Upper lobe of left lung (tissue), 6 donors: ENCODE measurements at regions not wholly inside any gene's neighbourhood (a gene's known extent, or its start where the extent isn't known, plus 50 kb on each side); places are given as distances from the start of the nearest gene placed in this dataset.
"Not testable (repeated sequence)": the region's sequence is repeated elsewhere in the genome, so short reads cannot be mapped to it uniquely, and the experiment has no call there.

ENCODE experiments used
- ATAC-seq, 2 donors: fragments of 200-7000 bp; cut with Tn5 transposase; one replicate each; pipeline ENCODE4 v1.9.1; 2022; ENCODE audit warnings: mild to moderate bottlenecking in 2 of 2, moderate library complexity in 2 of 2; ENCODE audit not compliant: low FRiP score in 2 of 2
- DNase-seq, 2 donors: peaks; one replicate each; pipeline ENCODE4 v3.0.0-alpha.2; 2019 to 2020
- H3K27ac ChIP-seq, 4 donors: fragments of 200-600 bp; sonication (generic); one replicate each; pipeline ENCODE4 v1.5.1; 2016 to 2019
- H3K27me3 ChIP-seq, 4 donors: fragments of 200-600 bp; sonication (generic); one replicate each; pipeline ENCODE4 v1.5.1; 2017 to 2019
- H3K36me3 ChIP-seq, 4 donors: fragments of 200-600 bp; sonication (generic); one replicate each; pipeline ENCODE4 v1.5.1; 2016 to 2019
- H3K4me1 ChIP-seq, 4 donors: fragments of 200-600 bp; sonication (generic); one replicate each; pipeline ENCODE4 v1.5.1; 2018 to 2019
- H3K4me3 ChIP-seq, 4 donors: fragments of 200-600 bp; sonication (generic); one replicate each; pipeline ENCODE4 v1.5.1; 2017 to 2019; ENCODE audit warnings: mild to moderate bottlenecking in 2 of 4, moderate library complexity in 1 of 4
- H3K9me3 ChIP-seq, 4 donors: fragments of 200-600 bp; sonication (generic); one replicate each; pipeline ENCODE4 v1.5.1; 2018 to 2019
- EP300 ChIP-seq, 4 donors: sonication (generic); formaldehyde crosslinking; IDR thresholded peaks; one replicate each; pipeline ENCODE4 v1.5.1; 2017; ENCODE audit warnings: antibody characterized with exemption in 4 of 4, control low read depth in 2 of 4
- POLR2A ChIP-seq, 4 donors: fragments of 450-650 bp; IDR thresholded peaks; one replicate each; pipeline ENCODE4 v1.5.1; 2016 to 2017; ENCODE audit warnings: antibody characterized with exemption in 4 of 4, mild to moderate bottlenecking in 2 of 4
- POLR2AphosphoS5 ChIP-seq, 2 donors: sonication (generic); formaldehyde crosslinking; IDR thresholded peaks; one replicate each; pipeline ENCODE4 v1.5.1; 2017; ENCODE audit warnings: antibody characterized with exemption in 2 of 2
- WGBS, 2 donors: methylation state at CpG; one replicate each; pipeline ENCODE4 v1.1.5; 2017 to 2018; 5-methylcytosine and 5-hydroxymethylcytosine counted together
- TF ChIP-seq, protein P1 (sequence below), 6 experiments: fragments of 450-650 bp in 4 of 6; fragments of 200-600 bp in 2 of 6; sonication (generic) in 2 of 6; IDR thresholded peaks; one replicate each; pipeline ENCODE4 v1.5.1; 2016 to 2019; ENCODE audit warnings: antibody characterized with exemption in 6 of 6
- donor health status: DM: no; HTN: no; CAD: no; lungs with moderate emphysema.
- donor health status: DM: no; HTN: yes; CAD: no; lungs with severe emphysema.

DNA sequence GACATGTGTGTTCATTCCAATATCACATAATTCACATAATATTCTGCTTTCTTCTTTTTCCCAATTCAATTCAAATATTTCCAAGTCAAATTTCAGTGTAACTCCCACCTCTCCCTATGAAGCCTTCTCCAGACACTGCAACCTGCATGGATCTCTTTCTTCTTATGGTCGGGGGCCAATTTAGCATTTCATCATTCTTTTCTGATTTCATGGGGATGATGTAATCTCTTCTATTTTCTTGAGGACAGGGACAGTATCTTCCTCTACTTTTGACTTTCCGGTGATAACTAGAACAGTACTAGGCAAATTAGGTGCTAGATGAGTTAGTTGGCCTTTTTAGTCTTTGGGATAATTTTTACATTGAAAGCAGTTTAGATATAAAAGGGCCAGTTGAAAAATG lies 92.7 kb downstream of the CARTPT start:
- 93 to 96% methylated on average over 2 of the region's 2 CpGs for whole genome bisulfite sequencing, 2 donors
- DNase-seq (no peak), ATAC-seq (no peak)
- H3K4me3 ChIP-seq = no peak overlapping the region
- H3K9me3 ChIP-seq = no peaks in the 10 kb centered on the region
- no peak overlapping the region for H3K27ac ChIP-seq
- H3K4me1 ChIP-seq = no peaks in the 10 kb centered on the region
- H3K36me3 ChIP-seq = no peaks in the 10 kb centered on the region
- TF ChIP-seq POLR2A (IDR thresholded peaks at IDR 0.05) (no peak), EP300 (IDR thresholded peaks at IDR 0.05) (no peak), POLR2AphosphoS5 (IDR thresholded peaks at IDR 0.05) (no peak)
- TF ChIP-seq, protein P1, sequence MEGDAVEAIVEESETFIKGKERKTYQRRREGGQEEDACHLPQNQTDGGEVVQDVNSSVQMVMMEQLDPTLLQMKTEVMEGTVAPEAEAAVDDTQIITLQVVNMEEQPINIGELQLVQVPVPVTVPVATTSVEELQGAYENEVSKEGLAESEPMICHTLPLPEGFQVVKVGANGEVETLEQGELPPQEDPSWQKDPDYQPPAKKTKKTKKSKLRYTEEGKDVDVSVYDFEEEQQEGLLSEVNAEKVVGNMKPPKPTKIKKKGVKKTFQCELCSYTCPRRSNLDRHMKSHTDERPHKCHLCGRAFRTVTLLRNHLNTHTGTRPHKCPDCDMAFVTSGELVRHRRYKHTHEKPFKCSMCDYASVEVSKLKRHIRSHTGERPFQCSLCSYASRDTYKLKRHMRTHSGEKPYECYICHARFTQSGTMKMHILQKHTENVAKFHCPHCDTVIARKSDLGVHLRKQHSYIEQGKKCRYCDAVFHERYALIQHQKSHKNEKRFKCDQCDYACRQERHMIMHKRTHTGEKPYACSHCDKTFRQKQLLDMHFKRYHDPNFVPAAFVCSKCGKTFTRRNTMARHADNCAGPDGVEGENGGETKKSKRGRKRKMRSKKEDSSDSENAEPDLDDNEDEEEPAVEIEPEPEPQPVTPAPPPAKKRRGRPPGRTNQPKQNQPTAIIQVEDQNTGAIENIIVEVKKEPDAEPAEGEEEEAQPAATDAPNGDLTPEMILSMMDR (IDR thresholded peaks at IDR 0.05) = no peak
- H3K27me3 ChIP-seq = no peaks in the 10 kb centered on the region

DNA sequence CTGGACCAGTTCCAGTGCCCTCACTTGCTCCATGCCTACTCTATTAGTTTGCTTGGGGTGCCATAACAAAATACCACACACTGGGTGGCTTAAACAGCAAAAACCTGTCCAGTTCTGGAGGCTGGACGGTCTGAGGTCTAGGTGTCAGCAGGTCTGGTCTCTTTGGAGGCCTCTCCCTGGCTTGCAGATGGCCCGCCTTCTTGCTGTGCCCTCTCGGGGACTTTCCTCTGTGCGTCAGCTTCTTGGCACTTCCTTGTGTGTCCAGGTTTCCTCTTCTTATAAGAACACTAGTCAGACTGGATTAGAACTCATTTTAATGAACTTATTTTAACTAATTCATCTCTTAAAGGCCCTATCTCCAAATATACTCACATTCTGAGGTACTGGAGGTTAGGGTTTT lies 97.2 kb downstream of the CARTPT start:
- Histone ChIP-seq H3K4me3 (no peak overlapping the region), H3K27ac (no peak overlapping the region), H3K36me3 (no peaks in the 10 kb centered on the region), H3K4me1 (no peaks in the 10 kb centered on the region), H3K9me3 (peaks cover 0 to 5% (median 2%) of the 10 kb centered on the region in 4 donors), H3K27me3 (no peaks in the 10 kb centered on the region)
- TF ChIP-seq EP300 (IDR thresholded peaks at IDR 0.05) = no peak
- DNase-seq (peak in 1 of 2 donors; percentile 63), ATAC-seq (no peak)
- WGBS, 2 donors = 46 to 65% methylated on average over 4 of the region's 4 CpGs

DNA sequence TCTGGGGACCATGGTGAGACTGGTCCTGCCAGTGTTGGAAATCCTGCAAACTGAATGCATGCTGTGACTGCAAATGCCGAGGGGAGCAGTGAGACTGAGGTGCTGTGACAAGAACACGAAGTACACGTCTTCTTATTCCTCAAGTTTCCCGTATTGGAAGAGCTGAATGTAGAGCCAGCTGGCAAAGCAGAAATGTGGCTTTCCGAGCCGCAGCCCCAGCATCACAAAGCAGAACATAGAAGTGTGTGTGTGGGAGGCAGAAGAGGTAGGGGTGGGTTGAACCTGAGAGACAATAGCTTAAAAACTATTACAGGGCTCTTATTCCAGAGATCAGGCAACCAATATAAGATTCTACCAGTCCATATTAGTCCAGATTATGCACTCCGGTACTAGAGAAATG lies 98.8 kb downstream of the CARTPT start:
- 88 to 91% methylated on average over 7 of the region's 7 CpGs for WGBS, 2 donors
- no peaks in the 10 kb centered on the region for H3K4me1 ChIP-seq
- TF ChIP-seq, protein P1 (IDR thresholded peaks at IDR 0.05) = no peak
- TF ChIP-seq POLR2AphosphoS5 (IDR thresholded peaks at IDR 0.05) (no peak), EP300 (IDR thresholded peaks at IDR 0.05) (no peak), POLR2A (IDR thresholded peaks at IDR 0.05) (no peak)
- H3K9me3 ChIP-seq = peaks cover 0 to 13% (median 2%) of the 10 kb centered on the region in 4 donors
- H3K27me3 ChIP-seq = no peaks in the 10 kb centered on the region
- DNase-seq = no peak
- no peak overlapping the region for H3K4me3 ChIP-seq
- H3K36me3 ChIP-seq = no peaks in the 10 kb centered on the region
- ATAC-seq = no peak
- no peak overlapping the region for H3K27ac ChIP-seq

DNA sequence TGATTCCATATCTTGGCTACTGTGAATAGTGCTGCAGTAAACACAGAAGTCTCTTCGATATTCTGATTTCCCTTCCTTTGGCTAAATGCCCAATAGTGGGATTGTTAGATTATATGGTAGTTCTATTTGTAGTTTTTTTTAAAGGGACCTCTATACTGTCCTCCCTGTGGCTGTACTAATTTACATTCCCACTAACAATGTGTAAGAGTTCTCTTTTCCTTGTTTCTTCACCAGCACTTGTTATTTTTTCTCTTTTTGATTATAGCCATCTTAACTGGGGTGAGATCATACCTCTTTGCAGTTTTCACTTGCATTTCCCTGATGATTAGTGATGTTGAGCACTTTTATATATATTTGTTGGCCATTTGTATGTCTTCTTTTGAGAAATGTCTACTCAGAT lies 102.0 kb downstream of the CARTPT start:
- whole genome bisulfite sequencing, 2 donors = 72 to 84% methylated on average over 1 of the region's 1 CpG
- Histone ChIP-seq H3K9me3 (peaks cover 5 to 16% (median 9%) of the 10 kb centered on the region in 4 donors), H3K36me3 (no peaks in the 10 kb centered on the region), H3K27ac (no peak overlapping the region), H3K4me1 (no peaks in the 10 kb centered on the region), H3K27me3 (no peaks in the 10 kb centered on the region), H3K4me3 (no peak overlapping the region)
- ATAC-seq (no peak), DNase-seq (no peak)
- TF ChIP-seq, protein P1 (IDR thresholded peaks at IDR 0.05) = no peak
- TF ChIP-seq EP300 (IDR thresholded peaks at IDR 0.05) (no peak), POLR2AphosphoS5 (IDR thresholded peaks at IDR 0.05) (no peak), POLR2A (IDR thresholded peaks at IDR 0.05) (no peak)

DNA sequence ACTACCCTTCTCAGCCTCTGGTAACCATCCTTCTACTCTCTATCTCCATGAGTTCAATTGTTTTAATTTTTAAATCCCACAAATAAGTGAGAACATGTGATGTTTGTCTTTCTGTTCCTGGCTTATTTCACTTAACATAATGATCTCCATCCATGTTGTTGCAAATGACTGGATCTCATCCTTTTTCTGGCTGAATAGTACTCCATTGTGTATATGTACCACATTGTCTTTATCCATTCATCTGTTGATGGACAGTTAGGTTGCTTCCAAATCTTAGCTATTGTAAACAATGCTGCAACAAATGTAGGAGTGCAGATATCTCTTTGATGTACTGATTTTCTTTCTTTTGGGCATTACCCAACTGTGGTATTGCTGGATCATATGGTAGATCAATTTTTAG lies 103.0 kb downstream of the CARTPT start:
- H3K27me3 ChIP-seq, ATAC-seq, DNase-seq, H3K27ac ChIP-seq, H3K4me3 ChIP-seq, H3K4me1 ChIP-seq, H3K36me3 ChIP-seq: not testable (repeated sequence)
- peaks cover 5 to 21% (median 17%) of the 10 kb centered on the region in 4 donors for H3K9me3 ChIP-seq

DNA sequence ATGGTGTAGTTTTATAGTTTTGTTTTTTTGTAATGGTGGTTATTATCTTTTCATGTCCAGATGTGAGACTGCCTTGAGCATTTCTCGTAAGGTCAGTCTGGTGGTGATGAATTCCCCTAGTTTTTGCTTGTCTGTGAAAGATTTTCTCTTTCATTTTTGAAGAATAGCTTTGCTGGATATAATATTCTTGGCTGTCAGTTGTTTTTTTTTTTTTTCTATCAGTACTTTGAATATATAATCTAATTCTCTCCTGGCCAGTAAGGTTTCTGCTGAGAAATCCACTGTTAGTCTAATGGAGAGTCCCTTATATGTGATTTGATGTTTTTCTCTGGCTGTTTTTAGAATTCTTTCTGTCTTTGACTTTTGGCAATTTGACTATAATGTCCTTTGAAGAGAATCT lies 106.9 kb downstream of the CARTPT start:
- no peak for TF ChIP-seq POLR2AphosphoS5 (IDR thresholded peaks at IDR 0.05)
- no peak for TF ChIP-seq POLR2A (IDR thresholded peaks at IDR 0.05)
- TF ChIP-seq EP300 (IDR thresholded peaks at IDR 0.05) = no peak
- 90 to 93% methylated on average over 1 of the region's 1 CpG for WGBS, 2 donors
- Histone ChIP-seq H3K4me3 (no peak overlapping the region), H3K27me3 (no peaks in the 10 kb centered on the region), H3K4me1 (peaks cover 0 to 7% (median 3%) of the 10 kb centered on the region in 4 donors), H3K27ac (no peak overlapping the region), H3K9me3 (peaks cover 3 to 28% (median 18%) of the 10 kb centered on the region in 4 donors), H3K36me3 (no peaks in the 10 kb centered on the region)
- DNase-seq (no peak), ATAC-seq (no peak)
